ENCODE measurements at regions not wholly inside any gene's neighbourhood (a gene's known extent, or its start where the extent isn't known, plus 50 kb on each side); places are given as distances from the start of the nearest gene placed in this dataset.

- CTCF ChIA-PET: interaction anchor here (1.0 to 2.0 kb wide), 7 partner anchors 9 to 170 kb away, joined by 3 to 14 read pairs (median 4); no protein-coding TSS in a partner anchor
- no peaks in the 10 kb centered on the region for H3K36me3 Mint-ChIP-seq
- no peaks in the 10 kb centered on the region for H3K9me3 Mint-ChIP-seq
- POLR2A ChIA-PET: no interaction called here
- H3K4me1 Mint-ChIP-seq: peaks cover 8% of the 10 kb centered on the region
- ATAC-seq: peak; percentile 97
- H3K27me3 Mint-ChIP-seq (ENCODE audit: low read depth): peaks cover 2% of the 10 kb centered on the region; the same call in 1 of the 2 replicates
- no peak overlapping the region for H3K4me3 Mint-ChIP-seq
- H3K27ac Mint-ChIP-seq: no peak overlapping the region
- DNase-seq (ENCODE audit: low spot score): peak; percentile 60
- TF ChIP-seq SP1 (CRISPR knock-in tag; conservative IDR thresholded peaks at IDR 0.05) (0 out of 2 replicates have a peak, but pooled peaks have one; percentile 19), NFYB (CRISPR knock-in tag; conservative IDR thresholded peaks at IDR 0.05; ENCODE audit: low read depth) (no peak), ELF4 (CRISPR knock-in tag; IDR thresholded peaks at IDR 0.05; ENCODE audit: low read depth) (no peak), KAT7 (CRISPR knock-in tag; IDR thresholded peaks at IDR 0.05; ENCODE audit: borderline replicate concordance) (no peak), ZNF512 (CRISPR knock-in tag; IDR thresholded peaks at IDR 0.05; ENCODE audit: borderline replicate concordance) (no peak), ZNF281 (CRISPR knock-in tag; IDR thresholded peaks at IDR 0.05) (no peak), FOXP4 (CRISPR knock-in tag; IDR thresholded peaks at IDR 0.05) (no peak), PRDM15 (CRISPR knock-in tag; IDR thresholded peaks at IDR 0.05) (no peak), CDX4 (CRISPR knock-in tag; IDR thresholded peaks at IDR 0.05; ENCODE audit: borderline replicate concordance) (no peak)
These were observed 51.0 kb upstream of the SH3GL3 start for GRCh38 chr15:83396101-83396500.

All from WTC11 (cell line).